GM12873 (cell line): ENCODE measurements at regions not wholly inside any gene's neighbourhood (a gene's known extent, or its start where the extent isn't known, plus 50 kb on each side); places are given as distances from the start of the nearest gene placed in this dataset.

Source experiments
- CTCF ChIP-seq: IDR thresholded peaks from 2 replicates; pipeline ENCODE4 v1.5.1; 2012; ENCODE audit warnings: low read depth, mild to moderate bottlenecking, moderate library complexity, low read length, control low read depth; ENCODE audit not compliant: insufficient read depth; ENCODE audit errors: missing control alignments

GRCh38 chr18:45519411-45520280 is 95.6 kb upstream of the SLC14A2 start:
- TF ChIP-seq CTCF = no peak

DNA sequence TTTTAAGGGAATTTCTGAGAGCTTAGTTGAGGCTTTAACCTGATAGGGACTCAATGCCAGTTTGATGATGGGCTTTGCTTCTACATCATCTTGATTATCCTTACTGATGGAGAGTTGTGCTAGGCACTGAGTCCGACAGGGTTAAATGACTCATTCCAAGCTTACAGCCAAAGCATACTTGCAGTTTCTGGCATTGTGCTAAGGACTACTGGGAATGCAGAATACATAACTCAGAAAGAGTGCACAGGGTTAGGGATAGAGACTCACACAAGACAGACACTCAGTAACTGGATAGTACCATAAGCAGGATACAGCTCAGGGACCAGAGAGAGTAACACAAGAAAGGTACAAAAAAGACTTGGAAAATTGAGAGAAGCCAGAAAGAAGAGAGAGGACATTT is 94.1 kb upstream of the SLC14A2 start:
- no peak for TF ChIP-seq CTCF

- TF ChIP-seq CTCF = no peak
Observed at GRCh38 chr18:45521777-45522176, 93.5 kb upstream of the SLC14A2 start.

DNA sequence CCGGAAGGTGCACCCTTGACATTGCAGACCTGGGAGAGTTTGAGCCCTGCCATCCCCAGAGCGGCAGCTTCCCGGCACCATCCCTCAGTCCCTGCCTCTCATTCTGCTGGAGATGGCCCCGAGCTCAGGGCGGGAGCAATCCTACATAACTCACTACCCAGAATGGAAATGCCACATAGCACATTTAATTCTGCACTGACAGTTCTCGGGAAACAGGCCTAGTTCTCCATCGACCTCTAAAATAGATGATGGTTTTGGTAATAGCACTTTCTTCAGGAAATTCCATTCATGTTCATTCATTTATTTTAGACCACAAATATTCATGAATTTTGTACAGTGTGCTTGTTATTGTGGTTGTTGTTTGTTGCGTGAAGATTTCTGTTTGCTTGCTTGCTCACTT is 92.9 kb upstream of the SLC14A2 start:
- TF ChIP-seq CTCF = no peak

- no peak for TF ChIP-seq CTCF
Observed at GRCh38 chr18:45525301-45525700, 90.0 kb upstream of the SLC14A2 start.

GRCh38 chr18:45526114-45526841 is 89.0 kb upstream of the SLC14A2 start:
- no peak for TF ChIP-seq CTCF

DNA sequence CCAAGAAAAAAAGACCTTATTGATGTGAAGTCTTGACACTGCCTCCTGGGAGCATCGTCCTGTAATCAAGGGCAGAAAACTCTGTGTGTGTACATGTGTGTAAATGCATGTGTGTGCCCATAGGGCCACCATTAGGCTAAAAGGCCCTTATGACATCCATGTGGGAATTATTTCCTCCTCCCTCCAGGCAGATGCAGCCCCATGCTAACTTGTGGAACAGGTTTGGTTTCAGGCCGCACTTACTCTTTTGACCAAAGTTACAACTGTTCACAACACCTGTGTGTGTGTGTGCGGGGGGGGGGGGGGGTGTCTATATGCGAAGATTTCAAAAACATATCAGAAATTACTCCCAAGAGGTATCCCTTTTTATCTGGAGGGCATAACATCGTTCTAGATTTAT is 87.4 kb upstream of the SLC14A2 start:
- no peak for TF ChIP-seq CTCF
